IPS DF 4.7 (cell line): ENCODE measurements at regions not wholly inside any gene's neighbourhood (a gene's known extent, or its start where the extent isn't known, plus 50 kb on each side); places are given as distances from the start of the nearest gene placed in this dataset.
"Not testable (repeated sequence)": the region's sequence is repeated elsewhere in the genome, so short reads cannot be mapped to it uniquely, and the experiment has no call there.

Experiments
- DNase-seq: peaks from one replicate; pipeline ENCODE4 v3.0.0-alpha.2; 2013; ENCODE audit warnings: low spot score; ENCODE audit errors: extremely low read depth

GRCh38 chr10:46095943-46096342 lies 49.9 kb upstream of the MSMB start:
- DNase-seq = not testable (repeated sequence)

- DNase-seq = no peak
Observed at GRCh38 chr10:46096446-46096845, 50.4 kb upstream of the MSMB start.

- DNase-seq = no peak
Observed at GRCh38 chr10:46096909-46097575, 51.0 kb upstream of the MSMB start.

- no peak for DNase-seq
Observed at GRCh38 chr10:46097576-46098317, 51.7 kb upstream of the MSMB start.

- no peak for DNase-seq
Observed at GRCh38 chr10:46098386-46098785, 52.3 kb upstream of the MSMB start.

- DNase-seq = not testable (repeated sequence)
Observed at GRCh38 chr10:46098925-46099324, 52.9 kb upstream of the MSMB start.

GRCh38 chr10:46104071-46104585 lies 58.1 kb upstream of the MSMB start:
- DNase-seq = no peak

GRCh38 chr10:46105416-46105815 lies 59.3 kb upstream of the MSMB start:
- not testable (repeated sequence) for DNase-seq

- DNase-seq = not testable (repeated sequence)
Observed at GRCh38 chr10:46105856-46106409, 59.9 kb upstream of the MSMB start.

- DNase-seq = no peak
Observed at GRCh38 chr10:46106410-46107255, 60.6 kb upstream of the MSMB start.

GRCh38 chr10:46108158-46108499 lies 62.1 kb upstream of the MSMB start:
- not testable (repeated sequence) for DNase-seq

GRCh38 chr10:46154271-46154670 lies 108.2 kb upstream of the MSMB start:
- DNase-seq = not testable (repeated sequence)

GRCh38 chr10:46154683-46155082 lies 108.6 kb upstream of the MSMB start:
- not testable (repeated sequence) for DNase-seq

GRCh38 chr10:46156866-46157265 lies 110.8 kb upstream of the MSMB start:
- DNase-seq = not testable (repeated sequence)

GRCh38 chr10:46169736-46170135 lies 117.1 kb upstream of the ANTXRL start:
- DNase-seq = no peak

GRCh38 chr10:46170789-46171188 lies 116.0 kb upstream of the ANTXRL start:
- no peak for DNase-seq

GRCh38 chr10:46171661-46172060 lies 115.1 kb upstream of the ANTXRL start:
- no peak for DNase-seq

GRCh38 chr10:46175296-46175695 lies 111.5 kb upstream of the ANTXRL start:
- no peak for DNase-seq

GRCh38 chr10:46175831-46176230 lies 111.0 kb upstream of the ANTXRL start:
- no peak for DNase-seq

- not testable (repeated sequence) for DNase-seq
Observed at GRCh38 chr10:46187431-46187830, 99.4 kb upstream of the ANTXRL start.

- DNase-seq = no peak
Observed at GRCh38 chr10:46197050-46197449, 89.7 kb upstream of the ANTXRL start.

- DNase-seq = no peak
Observed at GRCh38 chr10:46198516-46198915, 88.3 kb upstream of the ANTXRL start.
